ENCODE measurements at regions not wholly inside any gene's neighbourhood (a gene's known extent, or its start where the extent isn't known, plus 50 kb on each side); places are given as distances from the start of the nearest gene placed in this dataset.

- no peak overlapping the region for H3K27ac ChIP-seq
- H3K4me1 ChIP-seq (ENCODE audit: control insufficient read depth in 1 of 2, insufficient read depth in 1 of 2, low read depth in 1 of 2, low read length in 1 of 2) = no peaks in the 10 kb centered on the region
- no peak overlapping the region for H3K4me3 ChIP-seq (ENCODE audit: low read depth in 1 of 2, low read length in 1 of 2)
- H3K9me3 ChIP-seq = no peaks in the 10 kb centered on the region
- H3K36me3 ChIP-seq = no peaks in the 10 kb centered on the region
- TF ChIP-seq CTCF (IDR thresholded peaks at IDR 0.05) = no peak
- H3K27me3 ChIP-seq = no peaks in the 10 kb centered on the region
These were observed 221.0 kb upstream of the KLF6 start for GRCh38 chr10:4006051-4006450.

GRCh38 chr10:4004990-4005389 is 220.0 kb upstream of the KLF6 start:
- H3K4me3 ChIP-seq (ENCODE audit: low read depth in 1 of 2, low read length in 1 of 2) = no peak overlapping the region
- H3K27ac ChIP-seq = no peak overlapping the region
- H3K4me1 ChIP-seq (ENCODE audit: control insufficient read depth in 1 of 2, insufficient read depth in 1 of 2, low read depth in 1 of 2, low read length in 1 of 2) = no peaks in the 10 kb centered on the region
- no peaks in the 10 kb centered on the region for H3K36me3 ChIP-seq
- no peaks in the 10 kb centered on the region for H3K9me3 ChIP-seq
- no peaks in the 10 kb centered on the region for H3K27me3 ChIP-seq
- no peak for TF ChIP-seq CTCF (IDR thresholded peaks at IDR 0.05)

GRCh38 chr10:4004144-4004543 is 219.1 kb upstream of the KLF6 start:
- no peaks in the 10 kb centered on the region for H3K36me3 ChIP-seq
- no peaks in the 10 kb centered on the region for H3K9me3 ChIP-seq
- no peaks in the 10 kb centered on the region for H3K4me1 ChIP-seq (ENCODE audit: control insufficient read depth in 1 of 2, insufficient read depth in 1 of 2, low read depth in 1 of 2, low read length in 1 of 2)
- no peak overlapping the region for H3K27ac ChIP-seq
- no peaks in the 10 kb centered on the region for H3K27me3 ChIP-seq
- H3K4me3 ChIP-seq (ENCODE audit: low read depth in 1 of 2, low read length in 1 of 2) = no peak overlapping the region
- TF ChIP-seq CTCF (IDR thresholded peaks at IDR 0.05) = no peak

GRCh38 chr10:4003348-4003973 is 218.5 kb upstream of the KLF6 start:
- H3K27ac ChIP-seq = no peak overlapping the region
- no peaks in the 10 kb centered on the region for H3K27me3 ChIP-seq
- no peak overlapping the region for H3K4me3 ChIP-seq (ENCODE audit: low read depth in 1 of 2, low read length in 1 of 2)
- H3K4me1 ChIP-seq (ENCODE audit: control insufficient read depth in 1 of 2, insufficient read depth in 1 of 2, low read depth in 1 of 2, low read length in 1 of 2) = no peaks in the 10 kb centered on the region
- TF ChIP-seq CTCF (IDR thresholded peaks at IDR 0.05) = no peak
- H3K9me3 ChIP-seq = no peaks in the 10 kb centered on the region
- H3K36me3 ChIP-seq = no peaks in the 10 kb centered on the region

GRCh38 chr10:4001811-4002210 is 216.8 kb upstream of the KLF6 start:
- no peak overlapping the region for H3K4me3 ChIP-seq (ENCODE audit: low read depth in 1 of 2, low read length in 1 of 2)

More at GRCh38 chr10:4001811-4002210, 216.8 kb upstream of the KLF6 start:
- Histone ChIP-seq H3K9me3 (no peaks in the 10 kb centered on the region), H3K4me1 (ENCODE audit: control insufficient read depth in 1 of 2, insufficient read depth in 1 of 2, low read depth in 1 of 2, low read length in 1 of 2) (no peaks in the 10 kb centered on the region), H3K36me3 (no peaks in the 10 kb centered on the region), H3K27ac (no peak overlapping the region), H3K27me3 (no peaks in the 10 kb centered on the region)
- TF ChIP-seq CTCF (IDR thresholded peaks at IDR 0.05) = no peak

All from neutrophil (primary cell).